IPS-18a (cell line): ENCODE measurements at regions not wholly inside any gene's neighbourhood (a gene's known extent, or its start where the extent isn't known, plus 50 kb on each side); places are given as distances from the start of the nearest gene placed in this dataset.

ENCODE experiments used
- H3K27ac ChIP-seq: one replicate; pipeline ENCODE4 v1.5.1; 2013; ENCODE audit warnings: low read length
- H3K27me3 ChIP-seq: one replicate; pipeline ENCODE4 v1.6.1; 2013; ENCODE audit warnings: mild to moderate bottlenecking, low read length; ENCODE audit not compliant: control insufficient read depth, insufficient read depth
- H3K36me3 ChIP-seq: one replicate; pipeline ENCODE4 v1.6.1; 2013; ENCODE audit warnings: low read depth, low read length; ENCODE audit not compliant: control insufficient read depth
- H3K4me1 ChIP-seq: one replicate; pipeline ENCODE4 v1.6.1; 2013; ENCODE audit warnings: low read depth, low read length; ENCODE audit not compliant: control insufficient read depth
- H3K4me3 ChIP-seq: one replicate; pipeline ENCODE4 v1.5.1; 2013; ENCODE audit warnings: low read length
- H3K9ac ChIP-seq: one replicate; pipeline ENCODE4 v1.6.1; 2013; ENCODE audit warnings: mild to moderate bottlenecking, low read length, moderate library complexity
- H3K9me3 ChIP-seq: one replicate; pipeline ENCODE4 v1.6.1; 2013; ENCODE audit warnings: low read depth, low read length; ENCODE audit not compliant: control insufficient read depth

GRCh38 chr6:93751969-93752368 lies 332.6 kb upstream of the EPHA7 start:
- no peak overlapping the region for H3K27ac ChIP-seq
- no peaks in the 10 kb centered on the region for H3K4me1 ChIP-seq
- H3K27me3 ChIP-seq: no peaks in the 10 kb centered on the region
- H3K36me3 ChIP-seq: no peaks in the 10 kb centered on the region
- no peak overlapping the region for H3K9ac ChIP-seq
- no peaks in the 10 kb centered on the region for H3K9me3 ChIP-seq
- H3K4me3 ChIP-seq: no peak overlapping the region

GRCh38 chr6:93749930-93750329 lies 330.6 kb upstream of the EPHA7 start:
- H3K4me3 ChIP-seq: no peak overlapping the region
- H3K27ac ChIP-seq: no peak overlapping the region
- H3K36me3 ChIP-seq: no peaks in the 10 kb centered on the region
- H3K9ac ChIP-seq: no peak overlapping the region
- H3K27me3 ChIP-seq: no peaks in the 10 kb centered on the region
- no peaks in the 10 kb centered on the region for H3K4me1 ChIP-seq
- no peaks in the 10 kb centered on the region for H3K9me3 ChIP-seq

GRCh38 chr6:93749191-93749590 lies 329.8 kb upstream of the EPHA7 start:
- Histone ChIP-seq H3K27me3 (no peaks in the 10 kb centered on the region), H3K4me1 (no peaks in the 10 kb centered on the region), H3K36me3 (no peaks in the 10 kb centered on the region), H3K9me3 (no peaks in the 10 kb centered on the region), H3K27ac (no peak overlapping the region), H3K4me3 (no peak overlapping the region), H3K9ac (no peak overlapping the region)

GRCh38 chr6:93746892-93747291 lies 327.5 kb upstream of the EPHA7 start:
- no peak overlapping the region for H3K9ac ChIP-seq
- no peaks in the 10 kb centered on the region for H3K9me3 ChIP-seq
- H3K27me3 ChIP-seq: no peaks in the 10 kb centered on the region
- no peak overlapping the region for H3K4me3 ChIP-seq
- H3K4me1 ChIP-seq: no peaks in the 10 kb centered on the region
- H3K27ac ChIP-seq: no peak overlapping the region
- H3K36me3 ChIP-seq: no peaks in the 10 kb centered on the region

- Histone ChIP-seq H3K36me3 (no peaks in the 10 kb centered on the region), H3K4me3 (no peak overlapping the region), H3K9me3 (no peaks in the 10 kb centered on the region), H3K27me3 (no peaks in the 10 kb centered on the region), H3K27ac (no peak overlapping the region), H3K4me1 (no peaks in the 10 kb centered on the region), H3K9ac (no peak overlapping the region)
Measured at GRCh38 chr6:93745306-93745705, 325.9 kb upstream of the EPHA7 start.

GRCh38 chr6:93735099-93735498 lies 315.7 kb upstream of the EPHA7 start:
- Histone ChIP-seq H3K4me1 (peaks cover 5% of the 10 kb centered on the region), H3K9me3 (no peaks in the 10 kb centered on the region), H3K9ac (no peak overlapping the region), H3K4me3 (no peak overlapping the region), H3K27ac (no peak overlapping the region), H3K36me3 (no peaks in the 10 kb centered on the region), H3K27me3 (no peaks in the 10 kb centered on the region)

- Histone ChIP-seq H3K36me3 (no peaks in the 10 kb centered on the region), H3K9ac (no peak overlapping the region), H3K4me3 (no peak overlapping the region), H3K9me3 (no peaks in the 10 kb centered on the region), H3K27ac (no peak overlapping the region), H3K27me3 (no peaks in the 10 kb centered on the region), H3K4me1 (peaks cover 18% of the 10 kb centered on the region)
Measured at GRCh38 chr6:93731306-93731705, 311.9 kb upstream of the EPHA7 start.

- H3K36me3 ChIP-seq: no peaks in the 10 kb centered on the region
- no peaks in the 10 kb centered on the region for H3K27me3 ChIP-seq
- H3K9me3 ChIP-seq: no peaks in the 10 kb centered on the region
- H3K4me3 ChIP-seq: no peak overlapping the region
- no peak overlapping the region for H3K9ac ChIP-seq
- H3K4me1 ChIP-seq: peaks cover 18% of the 10 kb centered on the region
- no peak overlapping the region for H3K27ac ChIP-seq
Measured at GRCh38 chr6:93728150-93728549, 308.8 kb upstream of the EPHA7 start.

GRCh38 chr6:93727447-93727846 lies 308.1 kb upstream of the EPHA7 start:
- Histone ChIP-seq H3K9ac (no peak overlapping the region), H3K27ac (no peak overlapping the region), H3K4me3 (no peak overlapping the region), H3K4me1 (peaks cover 18% of the 10 kb centered on the region), H3K9me3 (no peaks in the 10 kb centered on the region), H3K27me3 (no peaks in the 10 kb centered on the region), H3K36me3 (no peaks in the 10 kb centered on the region)

GRCh38 chr6:93721386-93722048 lies 302.2 kb upstream of the EPHA7 start:
- H3K36me3 ChIP-seq: no peaks in the 10 kb centered on the region
- no peaks in the 10 kb centered on the region for H3K27me3 ChIP-seq
- H3K4me3 ChIP-seq: no peak overlapping the region
- H3K27ac ChIP-seq: no peak overlapping the region
- H3K9me3 ChIP-seq: no peaks in the 10 kb centered on the region
- H3K4me1 ChIP-seq: peaks cover 2% of the 10 kb centered on the region
- no peak overlapping the region for H3K9ac ChIP-seq

- no peak overlapping the region for H3K27ac ChIP-seq
Measured at GRCh38 chr6:93713974-93714373, 294.6 kb upstream of the EPHA7 start.

GRCh38 chr6:93703431-93703830 lies 284.1 kb upstream of the EPHA7 start:
- no peaks in the 10 kb centered on the region for H3K27me3 ChIP-seq
- no peaks in the 10 kb centered on the region for H3K4me1 ChIP-seq
- H3K9ac ChIP-seq: no peak overlapping the region
- no peak overlapping the region for H3K4me3 ChIP-seq
- no peak overlapping the region for H3K27ac ChIP-seq
- no peaks in the 10 kb centered on the region for H3K36me3 ChIP-seq
- no peaks in the 10 kb centered on the region for H3K9me3 ChIP-seq

More at GRCh38 chr6:93713974-93714373, 294.6 kb upstream of the EPHA7 start:
- Histone ChIP-seq H3K9ac (no peak overlapping the region), H3K4me3 (no peak overlapping the region), H3K36me3 (no peaks in the 10 kb centered on the region), H3K27me3 (no peaks in the 10 kb centered on the region), H3K9me3 (peaks cover 15% of the 10 kb centered on the region), H3K4me1 (no peaks in the 10 kb centered on the region)
